GM21528 (cell line): ENCODE measurements at regions not wholly inside any gene's neighbourhood (a gene's known extent, or its start where the extent isn't known, plus 50 kb on each side); places are given as distances from the start of the nearest gene placed in this dataset.
"Not testable (repeated sequence)": the region's sequence is repeated elsewhere in the genome, so short reads cannot be mapped to it uniquely, and the experiment has no call there.

Experiments
- ATAC-seq: cut with Tn5 transposase; IDR thresholded peaks from one replicate; pipeline ENCODE4 v1.9.1; 2021; ENCODE audit warnings: mild to moderate bottlenecking, moderate library complexity; ENCODE audit not compliant: unreplicated experiment, low FRiP score

DNA sequence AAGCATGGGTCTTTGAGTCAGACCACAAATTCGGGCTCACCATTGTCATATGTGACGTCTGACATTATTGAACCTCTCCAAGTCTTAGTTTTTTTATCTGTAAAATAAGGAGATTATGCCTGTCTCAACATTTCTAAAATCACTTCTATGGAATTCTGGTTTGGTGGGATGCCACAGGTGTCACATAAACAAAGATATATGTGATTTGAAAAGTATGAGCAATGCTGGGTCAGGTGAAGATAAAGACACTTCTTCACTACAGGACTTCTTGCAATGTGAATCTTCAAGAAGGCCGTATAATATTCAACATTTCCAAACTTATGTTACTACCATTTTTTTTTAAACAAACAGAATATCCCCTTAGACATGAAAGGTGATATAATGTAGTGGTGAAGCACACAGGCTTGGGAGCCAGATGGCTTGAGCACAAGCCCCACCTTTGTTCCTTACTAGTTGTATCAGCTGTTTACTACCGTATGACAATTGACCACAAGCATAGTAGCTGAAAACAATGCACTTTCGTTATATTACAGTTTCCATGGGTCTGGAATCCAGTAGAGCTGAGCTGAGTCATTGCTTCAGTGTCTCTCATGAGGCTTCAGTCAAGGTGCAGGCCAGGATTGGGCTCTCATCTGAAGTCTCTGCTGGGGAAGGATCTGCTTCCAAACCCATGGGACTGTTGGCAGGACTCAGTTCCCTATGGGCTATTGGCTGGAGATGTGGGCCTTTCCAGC, 87.7 kb downstream of the UTP18 start:
- no peak for ATAC-seq

DNA sequence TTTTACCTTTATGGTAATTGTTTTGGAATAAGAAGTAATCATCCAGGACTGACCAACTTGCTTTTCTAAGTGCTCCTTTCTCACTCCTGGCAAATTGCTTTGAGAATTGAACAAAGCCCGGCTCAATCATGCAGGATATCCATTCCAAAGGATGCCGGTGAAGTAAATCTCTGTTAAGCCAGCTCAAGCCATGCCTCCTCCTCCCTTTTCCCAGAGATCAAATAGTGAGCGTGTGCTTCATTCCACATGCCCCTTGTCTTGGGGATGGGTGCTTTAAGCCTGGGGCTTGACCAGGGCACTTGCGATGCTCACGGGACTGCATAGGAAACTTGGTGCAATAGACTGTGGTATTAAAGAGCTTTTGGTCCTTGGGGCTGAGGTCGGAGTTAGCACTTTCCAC, 90.7 kb downstream of the UTP18 start:
- no peak for ATAC-seq

DNA sequence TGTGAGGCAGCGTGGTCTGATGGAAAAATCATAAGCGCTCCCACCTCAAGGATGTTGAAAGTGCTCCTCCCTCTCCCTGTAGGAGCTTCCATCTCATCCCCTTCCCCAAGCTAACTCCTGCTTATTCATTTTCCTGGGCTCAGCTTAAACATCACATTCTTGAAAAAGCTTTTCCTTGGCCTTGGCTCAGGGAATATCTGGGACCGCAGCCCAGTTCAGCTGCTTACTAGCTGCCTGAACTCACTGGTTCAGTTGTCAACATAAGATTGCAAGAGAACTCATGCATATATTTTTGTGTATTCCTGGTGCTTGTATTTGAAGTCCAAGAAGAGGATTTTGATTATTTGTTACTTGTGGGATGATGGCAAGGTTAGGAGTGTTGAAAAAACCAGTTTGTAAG, 91.5 kb downstream of the UTP18 start:
- ATAC-seq: no peak

GRCh38 chr17:51352798-51353197, 92.5 kb downstream of the UTP18 start:
- ATAC-seq: no peak

GRCh38 chr17:51353296-51353695, 93.0 kb downstream of the UTP18 start:
- ATAC-seq: no peak

DNA sequence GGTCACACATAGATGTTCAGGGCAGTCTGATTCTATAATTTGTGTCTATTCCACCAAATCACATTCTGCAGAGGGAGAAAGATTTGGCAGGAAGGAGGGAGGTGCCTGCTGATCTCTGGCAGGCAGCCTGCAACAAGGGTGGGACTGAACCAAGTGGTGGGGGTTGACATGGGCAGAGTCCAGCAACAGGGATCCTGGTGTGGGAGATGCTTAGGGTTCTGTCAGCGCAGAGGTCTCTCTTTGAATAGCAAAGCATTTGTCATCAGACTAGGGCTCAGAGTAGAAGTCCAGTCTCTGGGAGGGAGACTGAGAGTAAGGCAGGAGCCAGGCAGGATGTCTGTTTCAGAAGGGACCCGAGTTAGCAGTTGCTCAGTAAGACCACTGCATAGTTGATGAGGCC, 94.6 kb downstream of the UTP18 start:
- ATAC-seq: no peak

GRCh38 chr17:51355441-51356410, 95.4 kb downstream of the UTP18 start:
- ATAC-seq: no peak

- no peak for ATAC-seq
Observed at GRCh38 chr17:51359055-51359454, 98.7 kb downstream of the UTP18 start.

GRCh38 chr17:51362811-51363585, 102.7 kb downstream of the UTP18 start:
- no peak for ATAC-seq

- ATAC-seq: no peak
Observed at GRCh38 chr17:51365090-51365489, 104.7 kb downstream of the UTP18 start.

GRCh38 chr17:51366866-51367265, 106.5 kb downstream of the UTP18 start:
- ATAC-seq: no peak

DNA sequence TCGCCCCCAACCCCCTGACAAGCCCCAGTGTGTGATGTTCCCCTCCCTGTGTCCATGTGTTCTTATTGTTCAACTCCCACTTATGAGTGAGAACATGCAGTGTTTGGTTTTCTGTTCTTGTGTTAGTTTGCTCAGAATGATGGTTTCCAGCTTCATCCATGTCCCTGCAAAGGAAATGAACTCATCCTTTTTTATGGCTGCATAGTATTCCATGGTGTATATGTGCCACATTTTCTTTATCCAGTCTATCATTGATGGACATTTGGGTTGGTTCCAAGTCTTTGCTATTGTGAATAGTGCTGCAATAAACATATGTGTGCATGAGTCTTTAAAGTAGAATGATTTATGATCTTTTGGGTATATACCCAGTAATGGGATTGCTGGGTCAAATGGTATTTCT, 107.5 kb downstream of the UTP18 start:
- not testable (repeated sequence) for ATAC-seq

DNA sequence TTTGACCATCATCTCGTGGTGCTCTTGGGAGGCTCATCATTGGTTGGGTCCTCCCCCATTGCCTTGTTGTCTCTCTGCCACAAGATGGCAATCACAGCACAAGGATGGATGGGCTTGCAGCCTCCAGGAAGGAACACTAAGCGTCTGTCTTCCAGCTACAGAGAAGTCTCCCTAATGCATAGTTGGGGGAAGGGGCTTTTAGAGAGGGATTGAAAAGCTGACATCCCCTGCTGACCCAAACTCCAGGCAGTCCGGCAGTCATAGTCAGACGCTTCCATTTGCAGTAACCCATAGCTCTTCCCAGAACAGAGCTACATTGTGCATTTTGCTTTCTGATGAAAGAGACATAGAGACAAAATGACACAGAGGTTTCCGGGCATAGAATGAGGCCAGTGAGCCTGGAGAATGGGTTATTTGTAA, 111.4 kb downstream of the UTP18 start:
- ATAC-seq: no peak

DNA sequence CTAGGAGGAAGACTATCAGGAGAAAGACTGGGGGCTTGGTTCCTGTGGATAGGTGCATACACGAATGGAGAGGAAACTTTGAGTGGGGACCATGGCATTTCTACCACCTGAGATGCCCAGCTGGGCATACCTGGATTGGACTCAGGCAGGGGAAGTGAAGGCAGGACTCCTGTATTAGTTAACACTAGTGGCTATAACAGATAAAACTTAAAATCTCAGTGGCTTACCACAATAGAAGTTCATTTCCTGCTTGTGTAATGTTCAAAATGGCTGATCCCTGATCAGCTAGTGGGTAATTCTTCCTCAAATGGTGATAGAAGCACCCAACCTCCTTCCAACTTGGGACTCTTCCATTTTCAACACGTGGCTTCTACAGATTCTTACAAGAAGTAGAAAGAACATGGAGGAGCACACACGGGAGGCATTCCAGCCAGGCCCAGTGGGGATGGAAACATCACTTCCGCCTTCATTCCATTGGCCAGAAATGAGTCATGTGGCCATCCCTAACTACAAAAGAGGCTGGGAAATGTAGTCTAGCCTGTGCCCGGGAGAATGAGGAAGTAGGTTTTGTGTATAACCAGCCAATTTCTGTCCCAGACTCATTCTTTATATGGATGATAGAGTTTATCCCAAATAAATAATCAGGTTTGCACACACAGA, 112.1 kb downstream of the UTP18 start:
- ATAC-seq: peak; percentile 79

GRCh38 chr17:51373489-51374152, 113.3 kb downstream of the UTP18 start:
- ATAC-seq: no peak

DNA sequence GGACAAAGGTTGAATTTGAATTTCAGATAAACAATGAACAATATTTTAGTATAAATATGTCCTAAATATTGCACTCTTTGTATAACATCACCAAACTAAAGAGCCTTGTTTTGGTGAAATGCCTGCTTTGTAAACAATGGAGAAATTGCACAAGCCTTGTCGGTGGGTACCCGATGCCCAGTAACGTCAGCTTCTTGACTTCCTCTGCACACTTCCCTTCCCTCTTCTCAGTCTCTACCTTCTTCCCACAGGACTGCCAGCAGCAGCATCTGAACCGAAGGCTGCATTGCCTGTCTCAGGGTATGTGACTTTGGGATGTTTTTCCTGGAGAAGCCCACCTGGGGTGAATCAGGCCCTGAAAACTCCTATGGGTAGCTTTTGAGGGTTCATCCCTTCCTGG, 113.9 kb downstream of the UTP18 start:
- no peak for ATAC-seq

DNA sequence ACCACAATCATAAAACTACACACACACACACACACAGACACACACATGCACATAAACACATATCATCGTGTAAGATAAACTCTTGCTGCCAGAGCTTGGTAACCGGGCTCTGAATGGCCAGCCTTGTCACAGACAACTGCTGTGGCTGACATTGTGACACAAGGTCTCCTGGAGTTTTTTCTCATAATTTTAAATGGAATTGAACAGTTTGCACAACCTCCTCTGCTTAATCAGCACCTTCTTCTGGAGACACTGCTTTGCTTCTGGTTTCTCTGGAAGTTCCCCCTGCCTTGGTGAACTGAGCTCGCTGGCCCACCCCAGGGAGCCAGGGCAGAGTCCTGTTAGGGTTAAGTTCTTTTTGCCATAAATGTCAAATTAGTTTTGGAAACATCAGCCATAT, 115.4 kb downstream of the UTP18 start:
- no peak for ATAC-seq

GRCh38 chr17:51376739-51377138, 116.4 kb downstream of the UTP18 start:
- no peak for ATAC-seq

DNA sequence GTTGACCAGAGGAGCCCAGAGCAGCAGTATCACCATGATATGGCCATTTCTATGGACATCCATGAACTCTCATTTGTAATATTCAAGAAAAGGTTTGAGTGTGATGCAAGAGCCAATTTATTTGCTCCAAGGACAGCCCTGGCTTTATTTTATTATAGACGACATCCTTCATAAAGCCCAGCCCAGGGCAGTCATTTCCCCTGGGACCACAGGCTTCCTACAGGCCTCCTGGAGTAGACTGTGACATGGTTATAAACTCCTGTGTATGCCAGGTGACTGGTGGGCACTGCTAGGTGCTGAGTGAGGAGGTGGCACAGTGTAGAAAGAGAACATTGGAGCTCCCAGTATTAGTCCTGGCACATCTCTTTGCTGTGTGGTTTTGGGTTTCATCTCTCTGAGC, 120.9 kb downstream of the UTP18 start:
- ATAC-seq: no peak

DNA sequence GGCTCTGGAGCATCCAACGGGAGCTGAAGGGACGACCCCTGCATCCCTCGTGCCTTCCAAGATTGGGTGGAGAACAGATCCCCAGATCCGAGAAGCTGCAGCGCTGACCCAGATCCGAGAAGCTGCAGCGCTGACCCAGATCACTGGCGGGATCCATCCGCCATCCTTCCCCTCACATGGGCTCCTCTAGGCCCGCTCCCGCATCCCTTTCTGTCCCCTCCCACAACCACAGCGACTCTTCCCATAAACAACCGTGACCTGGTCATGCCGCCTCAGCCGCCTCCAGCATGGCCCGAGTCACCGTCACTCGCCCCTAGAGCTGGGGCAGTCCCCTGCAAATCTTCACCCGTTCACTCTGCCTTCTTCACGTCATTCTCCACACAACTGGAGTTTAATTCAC, 124.9 kb downstream of the UTP18 start:
- no peak for ATAC-seq
